Mucosa of descending colon (tissue), 3 donors: ENCODE measurements at regions not wholly inside any gene's neighbourhood (a gene's known extent, or its start where the extent isn't known, plus 50 kb on each side); places are given as distances from the start of the nearest gene placed in this dataset.

Source experiments
- ATAC-seq: fragments of 200-7000 bp; cut with Tn5 transposase; one replicate; pipeline ENCODE4 v1.9.1; 2020; ENCODE audit warnings: mild to moderate bottlenecking, moderate library complexity
- DNase-seq, 3 donors: peaks; one replicate each; pipeline ENCODE4 v3.0.0-alpha.2; 2020
- H3K36me3 ChIP-seq: fragments of 200-600 bp; one replicate; pipeline ENCODE4 v1.8.0; 2021; ENCODE audit warnings: low read depth, mild to moderate bottlenecking
- H3K4me1 ChIP-seq: fragments of 200-600 bp; one replicate; pipeline ENCODE4 v1.8.0; 2021; ENCODE audit warnings: low read depth, mild to moderate bottlenecking
- H3K4me3 ChIP-seq: fragments of 200-600 bp; one replicate; pipeline ENCODE4 v1.8.0; 2021; ENCODE audit warnings: mild to moderate bottlenecking
- H3K9me3 ChIP-seq: fragments of 200-600 bp; one replicate; pipeline ENCODE4 v1.8.0; 2021; ENCODE audit warnings: mild to moderate bottlenecking
- intact Hi-C, 2 donors: fragments of 100-400 bp; cut with DNase I in 1 of 2; cut with micrococcal nuclease in 1 of 2; formaldehyde crosslinking; loops; one replicate each; pipeline versions ENCODE4 v1.11.0 to v1.11.1; 2022; cut with DNase I, micrococcal nuclease
- TF ChIP-seq, protein P1 (sequence below): fragments of 200-600 bp; IDR thresholded peaks from one replicate; pipeline ENCODE4 v1.8.0; 2022; ENCODE audit warnings: antibody characterized with exemption, mild to moderate bottlenecking
- donor health status: DM: no; HTN: no; CAD: no; lungs with moderate emphysema.
- donor health status: DM: no; HTN: no; CAD: no.
- donor health status: DM: no; HTN: yes; CAD: no.

DNA sequence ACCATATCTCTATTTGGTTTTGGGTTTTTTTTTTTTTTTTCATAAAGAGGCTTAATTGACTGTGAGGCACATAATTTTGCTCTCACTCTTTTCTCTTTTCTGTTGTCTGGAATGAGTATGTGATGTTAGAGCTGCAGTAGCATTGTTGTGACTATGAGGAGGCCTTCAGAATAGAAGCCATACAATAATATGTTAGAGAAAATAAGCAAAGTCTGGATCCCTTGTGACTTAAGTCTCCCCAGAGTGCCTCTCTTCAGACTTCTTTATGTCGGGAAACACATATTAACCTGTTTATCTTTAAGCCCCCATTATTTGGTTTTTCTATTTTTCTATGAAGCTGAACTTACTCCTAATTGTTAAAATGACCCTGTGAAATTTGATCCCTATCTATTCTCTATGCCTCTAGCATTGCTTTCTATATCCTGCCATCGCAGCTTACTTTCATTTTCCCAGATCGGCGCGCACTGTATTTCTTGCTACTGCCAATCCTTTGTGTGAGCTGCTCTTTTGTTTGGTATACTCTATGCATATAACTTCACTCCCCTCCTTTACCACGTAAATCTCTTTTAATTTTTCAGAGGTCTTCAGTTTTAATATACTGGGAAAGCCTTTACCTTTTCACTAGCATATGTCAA is 372.5 kb upstream of the KCNN2 start:
- H3K9me3 ChIP-seq: no peaks in the 10 kb centered on the region
- DNase-seq (no peak), ATAC-seq (no peak)
- TF ChIP-seq, protein P1, sequence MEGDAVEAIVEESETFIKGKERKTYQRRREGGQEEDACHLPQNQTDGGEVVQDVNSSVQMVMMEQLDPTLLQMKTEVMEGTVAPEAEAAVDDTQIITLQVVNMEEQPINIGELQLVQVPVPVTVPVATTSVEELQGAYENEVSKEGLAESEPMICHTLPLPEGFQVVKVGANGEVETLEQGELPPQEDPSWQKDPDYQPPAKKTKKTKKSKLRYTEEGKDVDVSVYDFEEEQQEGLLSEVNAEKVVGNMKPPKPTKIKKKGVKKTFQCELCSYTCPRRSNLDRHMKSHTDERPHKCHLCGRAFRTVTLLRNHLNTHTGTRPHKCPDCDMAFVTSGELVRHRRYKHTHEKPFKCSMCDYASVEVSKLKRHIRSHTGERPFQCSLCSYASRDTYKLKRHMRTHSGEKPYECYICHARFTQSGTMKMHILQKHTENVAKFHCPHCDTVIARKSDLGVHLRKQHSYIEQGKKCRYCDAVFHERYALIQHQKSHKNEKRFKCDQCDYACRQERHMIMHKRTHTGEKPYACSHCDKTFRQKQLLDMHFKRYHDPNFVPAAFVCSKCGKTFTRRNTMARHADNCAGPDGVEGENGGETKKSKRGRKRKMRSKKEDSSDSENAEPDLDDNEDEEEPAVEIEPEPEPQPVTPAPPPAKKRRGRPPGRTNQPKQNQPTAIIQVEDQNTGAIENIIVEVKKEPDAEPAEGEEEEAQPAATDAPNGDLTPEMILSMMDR: no peak
- no peaks in the 10 kb centered on the region for H3K4me1 ChIP-seq
- H3K36me3 ChIP-seq: no peaks in the 10 kb centered on the region
- intact Hi-C loops: no loop called here
- no peak overlapping the region for H3K4me3 ChIP-seq

DNA sequence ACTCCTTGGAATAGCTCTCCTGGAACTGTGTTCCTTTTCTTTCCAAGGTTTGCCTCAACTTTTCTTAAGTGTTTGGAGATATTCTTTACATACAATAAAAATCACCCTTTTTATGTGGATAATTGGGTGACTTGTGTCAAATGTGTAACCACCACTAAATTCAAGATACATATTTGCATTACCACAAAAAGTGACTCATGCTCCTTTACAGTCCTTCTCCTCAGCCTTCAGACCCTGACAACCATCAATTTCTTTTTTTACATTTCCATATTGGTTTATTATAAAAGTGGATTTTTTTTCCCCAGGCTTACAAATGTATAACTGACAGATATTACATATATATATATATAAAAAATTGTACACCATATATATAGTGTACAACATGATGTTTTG is 372.0 kb upstream of the KCNN2 start:
- TF ChIP-seq, protein P1: no peak
- no peaks in the 10 kb centered on the region for H3K36me3 ChIP-seq
- DNase-seq (no peak), ATAC-seq (no peak)
- intact Hi-C loops: no loop called here
- no peaks in the 10 kb centered on the region for H3K4me1 ChIP-seq
- H3K9me3 ChIP-seq: no peaks in the 10 kb centered on the region
- H3K4me3 ChIP-seq: no peak overlapping the region

DNA sequence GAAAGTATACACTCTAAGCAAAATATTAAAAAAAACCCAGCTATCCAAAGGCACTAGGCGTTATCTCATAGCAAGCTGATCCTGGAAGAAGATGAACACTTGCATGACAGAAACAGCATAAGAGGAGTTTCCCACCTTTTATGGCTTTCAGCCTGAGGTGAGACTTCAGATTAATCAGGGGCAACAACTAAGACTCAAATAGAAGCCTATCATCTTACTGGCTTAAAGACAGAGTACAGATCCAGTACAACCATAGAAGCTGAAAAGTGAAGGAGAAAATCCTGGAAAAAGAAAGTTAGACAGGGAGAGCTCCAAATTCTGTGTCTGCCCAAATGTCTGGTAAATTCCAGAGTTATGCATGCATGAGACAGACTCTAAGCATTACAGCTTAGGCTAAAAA is 360.8 kb upstream of the KCNN2 start:
- no peak overlapping the region for H3K4me3 ChIP-seq
- intact Hi-C loops: no loop called here
- TF ChIP-seq, protein P1: no peak
- ATAC-seq (no peak), DNase-seq (no peak)
- no peaks in the 10 kb centered on the region for H3K4me1 ChIP-seq
- no peaks in the 10 kb centered on the region for H3K36me3 ChIP-seq
- no peaks in the 10 kb centered on the region for H3K9me3 ChIP-seq

DNA sequence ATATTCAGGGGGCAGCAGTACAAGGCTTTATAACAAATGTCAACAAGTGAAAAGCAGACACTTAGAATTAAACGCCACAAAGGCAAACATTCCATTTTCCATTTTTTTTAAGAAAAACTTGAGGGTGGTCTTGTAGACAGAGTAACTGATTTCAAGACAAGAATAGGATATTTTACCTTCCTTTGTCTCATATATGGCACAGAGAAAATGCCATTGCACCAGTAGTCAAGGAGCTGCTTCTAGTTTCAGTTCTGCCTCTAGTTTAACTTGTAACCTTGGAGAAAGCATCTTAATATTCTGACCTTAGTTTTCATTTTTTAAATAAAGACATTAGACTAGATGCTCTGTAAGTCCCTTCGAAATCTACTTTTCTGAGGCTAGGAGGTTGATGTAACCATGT is 355.3 kb upstream of the KCNN2 start:
- H3K4me3 ChIP-seq: no peak overlapping the region
- no peak for ATAC-seq
- TF ChIP-seq, protein P1: no peak

DNA sequence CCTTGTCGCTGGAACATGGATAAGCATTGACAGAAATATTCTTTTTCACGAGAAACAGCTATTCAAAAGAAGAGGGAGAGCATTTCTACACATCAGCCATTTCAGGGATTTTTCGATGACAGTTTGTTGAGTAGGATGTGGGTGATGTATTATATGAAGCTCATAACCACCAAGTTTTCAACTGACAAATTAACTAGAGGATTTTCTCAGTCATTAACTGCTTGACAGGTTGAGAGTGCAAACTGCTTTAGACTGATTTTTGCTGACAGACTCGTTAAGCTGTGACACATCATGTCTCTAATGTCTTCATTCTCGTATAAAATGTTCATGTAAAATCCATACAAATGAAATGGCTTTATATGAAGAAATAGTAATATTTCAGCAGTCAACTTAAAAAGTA is 354.2 kb upstream of the KCNN2 start:
- DNase-seq: no peak
- no peaks in the 10 kb centered on the region for H3K4me1 ChIP-seq
- TF ChIP-seq, protein P1: no peak
- ATAC-seq: no peak
- intact Hi-C loops: no loop called here
- H3K4me3 ChIP-seq: no peak overlapping the region
- H3K9me3 ChIP-seq: no peaks in the 10 kb centered on the region
- H3K36me3 ChIP-seq: no peaks in the 10 kb centered on the region

More for the DNA sequence above, 355.3 kb upstream of the KCNN2 start:
- Histone ChIP-seq H3K9me3 (no peaks in the 10 kb centered on the region), H3K36me3 (no peaks in the 10 kb centered on the region), H3K4me1 (no peaks in the 10 kb centered on the region)
- intact Hi-C loops: no loop called here
- DNase-seq: no peak

DNA sequence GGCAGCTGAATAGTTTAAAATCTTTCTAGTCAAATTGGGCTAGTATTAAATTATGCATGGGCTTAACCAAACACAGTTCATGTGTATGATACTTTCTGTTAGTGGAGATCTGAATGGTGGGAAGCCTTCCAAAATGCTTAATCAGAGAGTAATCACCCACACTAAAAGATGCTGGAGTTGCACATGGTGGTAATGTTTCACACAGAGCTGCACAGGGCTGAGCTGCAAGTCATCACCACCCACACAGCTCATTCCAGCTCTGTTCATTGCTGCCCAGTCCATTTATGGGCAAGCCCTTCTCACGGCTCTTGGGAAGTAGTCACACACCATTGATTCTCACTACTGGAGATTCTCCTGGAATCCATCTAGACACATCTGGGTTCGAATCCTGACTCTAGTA is 351.5 kb upstream of the KCNN2 start:
- intact Hi-C loops: no loop called here
- DNase-seq (no peak), ATAC-seq (no peak)
- TF ChIP-seq, protein P1: no peak
- no peaks in the 10 kb centered on the region for H3K36me3 ChIP-seq
- H3K4me1 ChIP-seq: no peaks in the 10 kb centered on the region
- no peaks in the 10 kb centered on the region for H3K9me3 ChIP-seq
- no peak overlapping the region for H3K4me3 ChIP-seq
